ENCODE measurements at regions not wholly inside any gene's neighbourhood (a gene's known extent, or its start where the extent isn't known, plus 50 kb on each side); places are given as distances from the start of the nearest gene placed in this dataset.

- intact Hi-C loops (cut with DNase I, micrococcal nuclease): no loop called here
- TF ChIP-seq CTCF (IDR thresholded peaks at IDR 0.05): no peak
- no peaks in the 10 kb centered on the region for H3K9me3 ChIP-seq (ENCODE audit: control insufficient read depth in 1 of 2, insufficient read depth in 1 of 2, low read length in 2 of 2)
- no peaks in the 10 kb centered on the region for H3K4me1 ChIP-seq (ENCODE audit: insufficient read depth, low read length)
- ATAC-seq (ENCODE audit: poor library complexity): no peak
- no peak overlapping the region for H3K4me3 ChIP-seq (ENCODE audit: low read length)
- DNase-seq: no peak
- Mint-ChIP-seq H3K4me3 (no peak overlapping the region), H3K4me1 (ENCODE audit: low read depth) (no peaks in the 10 kb centered on the region), H3K9me3 (no peaks in the 10 kb centered on the region), H3K27me3 (no peaks in the 10 kb centered on the region), H3K36me3 (ENCODE audit: low read depth) (no peaks in the 10 kb centered on the region), H3K27ac (no peak overlapping the region)
- no peaks in the 10 kb centered on the region for H3K27me3 ChIP-seq (ENCODE audit: control insufficient read depth in 1 of 2, insufficient read depth in 2 of 2, low read length in 2 of 2)
- CTCF ChIA-PET: no interaction called here
- POLR2A ChIA-PET: no interaction called here
- H3K27ac ChIP-seq (ENCODE audit: low read depth in 1 of 2, low read length in 2 of 2): no peak overlapping the region
- H3K36me3 ChIP-seq (ENCODE audit: insufficient read depth, low read length): no peaks in the 10 kb centered on the region
Observed at GRCh38 chrX:44440006-44440405, 96.5 kb upstream of the EFHC2 start.

- CTCF ChIA-PET: no interaction called here
Observed at GRCh38 chrX:44439242-44439794, 95.8 kb upstream of the EFHC2 start.

GRCh38 chrX:44435047-44435446, 91.6 kb upstream of the EFHC2 start:
- Mint-ChIP-seq H3K4me1 (ENCODE audit: low read depth) (no peaks in the 10 kb centered on the region), H3K27ac (no peak overlapping the region), H3K27me3 (no peaks in the 10 kb centered on the region), H3K36me3 (ENCODE audit: low read depth) (no peaks in the 10 kb centered on the region), H3K4me3 (no peak overlapping the region), H3K9me3 (no peaks in the 10 kb centered on the region)
- no peak for TF ChIP-seq CTCF (IDR thresholded peaks at IDR 0.05)
- H3K4me1 ChIP-seq (ENCODE audit: insufficient read depth, low read length): no peaks in the 10 kb centered on the region
- DNase-seq (no peak), ATAC-seq (ENCODE audit: poor library complexity) (no peak)
- ChIA-PET POLR2A (no interaction called here), CTCF (no interaction called here)
- no peaks in the 10 kb centered on the region for H3K36me3 ChIP-seq (ENCODE audit: insufficient read depth, low read length)
- no peaks in the 10 kb centered on the region for H3K27me3 ChIP-seq (ENCODE audit: control insufficient read depth in 1 of 2, insufficient read depth in 2 of 2, low read length in 2 of 2)
- H3K9me3 ChIP-seq (ENCODE audit: control insufficient read depth in 1 of 2, insufficient read depth in 1 of 2, low read length in 2 of 2): no peaks in the 10 kb centered on the region
- intact Hi-C loops (cut with DNase I, micrococcal nuclease): no loop called here
- H3K4me3 ChIP-seq (ENCODE audit: low read length): no peak overlapping the region
- no peak overlapping the region for H3K27ac ChIP-seq (ENCODE audit: low read depth in 1 of 2, low read length in 2 of 2)

More at GRCh38 chrX:44439242-44439794, 95.8 kb upstream of the EFHC2 start:
- Histone ChIP-seq H3K4me1 (ENCODE audit: insufficient read depth, low read length) (no peaks in the 10 kb centered on the region), H3K4me3 (ENCODE audit: low read length) (no peak overlapping the region), H3K9me3 (ENCODE audit: control insufficient read depth in 1 of 2, insufficient read depth in 1 of 2, low read length in 2 of 2) (no peaks in the 10 kb centered on the region), H3K36me3 (ENCODE audit: insufficient read depth, low read length) (no peaks in the 10 kb centered on the region), H3K27ac (ENCODE audit: low read depth in 1 of 2, low read length in 2 of 2) (no peak overlapping the region), H3K27me3 (ENCODE audit: control insufficient read depth in 1 of 2, insufficient read depth in 2 of 2, low read length in 2 of 2) (no peaks in the 10 kb centered on the region)
- ATAC-seq (ENCODE audit: poor library complexity) (no peak), DNase-seq (no peak)
- Mint-ChIP-seq H3K36me3 (ENCODE audit: low read depth) (no peaks in the 10 kb centered on the region), H3K4me1 (ENCODE audit: low read depth) (no peaks in the 10 kb centered on the region), H3K9me3 (no peaks in the 10 kb centered on the region), H3K27me3 (no peaks in the 10 kb centered on the region), H3K27ac (no peak overlapping the region), H3K4me3 (no peak overlapping the region)
- no peak for TF ChIP-seq CTCF (IDR thresholded peaks at IDR 0.05)
- intact Hi-C loops (cut with DNase I, micrococcal nuclease): no loop called here
- POLR2A ChIA-PET: no interaction called here
